ENCODE measurements at regions not wholly inside any gene's neighbourhood (a gene's known extent, or its start where the extent isn't known, plus 50 kb on each side); places are given as distances from the start of the nearest gene placed in this dataset.

GRCh38 chr21:15126948-15127347, 62.1 kb upstream of the NRIP1 start (continued):
- no peak for TF ChIP-seq SKI (IDR thresholded peaks at IDR 0.05; ENCODE audit: partially characterized antibody)
- no peak for TF ChIP-seq RBFOX2 (IDR thresholded peaks at IDR 0.05; ENCODE audit: low read depth, low read length)
- no peak for TF ChIP-seq ZBTB46 (CRISPR knock-in tag; IDR thresholded peaks at IDR 0.05; ENCODE audit: borderline replicate concordance)
- TF ChIP-seq IRF2 (CRISPR knock-in tag; IDR thresholded peaks at IDR 0.05) = no peak
- no peak for TF ChIP-seq SOX5 (CRISPR knock-in tag; IDR thresholded peaks at IDR 0.05; ENCODE audit: borderline replicate concordance)

GRCh38 chr21:15127437-15127836, 62.6 kb upstream of the NRIP1 start:
- no peak for ATAC-seq
- TF ChIP-seq ZNF512 (CRISPR knock-in tag; IDR thresholded peaks at IDR 0.05) (no peak), RBAK (CRISPR knock-in tag; IDR thresholded peaks at IDR 0.05) (no peak), ZNF605 (CRISPR knock-in tag; IDR thresholded peaks at IDR 0.05) (no peak), POGK (CRISPR knock-in tag; conservative IDR thresholded peaks at IDR 0.05) (no peak), RARA (CRISPR knock-in tag; IDR thresholded peaks at IDR 0.05) (no peak), FLYWCH1 (CRISPR knock-in tag; IDR thresholded peaks at IDR 0.05) (no peak), GABPB1 (CRISPR knock-in tag; IDR thresholded peaks at IDR 0.05) (no peak), TBX3 (IDR thresholded peaks at IDR 0.05; ENCODE audit: borderline replicate concordance) (no peak)
- TF ChIP-seq, protein P1, sequence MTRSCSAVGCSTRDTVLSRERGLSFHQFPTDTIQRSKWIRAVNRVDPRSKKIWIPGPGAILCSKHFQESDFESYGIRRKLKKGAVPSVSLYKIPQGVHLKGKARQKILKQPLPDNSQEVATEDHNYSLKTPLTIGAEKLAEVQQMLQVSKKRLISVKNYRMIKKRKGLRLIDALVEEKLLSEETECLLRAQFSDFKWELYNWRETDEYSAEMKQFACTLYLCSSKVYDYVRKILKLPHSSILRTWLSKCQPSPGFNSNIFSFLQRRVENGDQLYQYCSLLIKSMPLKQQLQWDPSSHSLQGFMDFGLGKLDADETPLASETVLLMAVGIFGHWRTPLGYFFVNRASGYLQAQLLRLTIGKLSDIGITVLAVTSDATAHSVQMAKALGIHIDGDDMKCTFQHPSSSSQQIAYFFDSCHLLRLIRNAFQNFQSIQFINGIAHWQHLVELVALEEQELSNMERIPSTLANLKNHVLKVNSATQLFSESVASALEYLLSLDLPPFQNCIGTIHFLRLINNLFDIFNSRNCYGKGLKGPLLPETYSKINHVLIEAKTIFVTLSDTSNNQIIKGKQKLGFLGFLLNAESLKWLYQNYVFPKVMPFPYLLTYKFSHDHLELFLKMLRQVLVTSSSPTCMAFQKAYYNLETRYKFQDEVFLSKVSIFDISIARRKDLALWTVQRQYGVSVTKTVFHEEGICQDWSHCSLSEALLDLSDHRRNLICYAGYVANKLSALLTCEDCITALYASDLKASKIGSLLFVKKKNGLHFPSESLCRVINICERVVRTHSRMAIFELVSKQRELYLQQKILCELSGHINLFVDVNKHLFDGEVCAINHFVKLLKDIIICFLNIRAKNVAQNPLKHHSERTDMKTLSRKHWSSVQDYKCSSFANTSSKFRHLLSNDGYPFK (CRISPR knock-in tag; IDR thresholded peaks at IDR 0.05; ENCODE audit: borderline replicate concordance) = no peak
- TF ChIP-seq, protein P2, sequence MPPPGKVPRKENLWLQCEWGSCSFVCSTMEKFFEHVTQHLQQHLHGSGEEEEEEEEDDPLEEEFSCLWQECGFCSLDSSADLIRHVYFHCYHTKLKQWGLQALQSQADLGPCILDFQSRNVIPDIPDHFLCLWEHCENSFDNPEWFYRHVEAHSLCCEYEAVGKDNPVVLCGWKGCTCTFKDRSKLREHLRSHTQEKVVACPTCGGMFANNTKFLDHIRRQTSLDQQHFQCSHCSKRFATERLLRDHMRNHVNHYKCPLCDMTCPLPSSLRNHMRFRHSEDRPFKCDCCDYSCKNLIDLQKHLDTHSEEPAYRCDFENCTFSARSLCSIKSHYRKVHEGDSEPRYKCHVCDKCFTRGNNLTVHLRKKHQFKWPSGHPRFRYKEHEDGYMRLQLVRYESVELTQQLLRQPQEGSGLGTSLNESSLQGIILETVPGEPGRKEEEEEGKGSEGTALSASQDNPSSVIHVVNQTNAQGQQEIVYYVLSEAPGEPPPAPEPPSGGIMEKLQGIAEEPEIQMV (CRISPR knock-in tag; IDR thresholded peaks at IDR 0.05; ENCODE audit: low read depth) = no peak

More at GRCh38 chr21:15127437-15127836, 62.6 kb upstream of the NRIP1 start:
- Histone ChIP-seq H3K9me3 (ENCODE audit: low read length) (no peaks in the 10 kb centered on the region), H3K27me3 (ENCODE audit: control insufficient read depth in 1 of 2, insufficient read depth in 2 of 2, low read length in 2 of 2) (no peaks in the 10 kb centered on the region), H3K9ac (ENCODE audit: insufficient read depth, low read depth, low read length) (no peak overlapping the region), H4K20me1 (ENCODE audit: insufficient read depth, low read length) (no peaks in the 10 kb centered on the region), H2AFZ (ENCODE audit: low read length) (no peak overlapping the region), H3K4me2 (ENCODE audit: low read depth, low read length) (no peak overlapping the region), H3K79me2 (ENCODE audit: insufficient read depth, low read length) (no peaks in the 10 kb centered on the region), H3K27ac (ENCODE audit: extremely low read length, insufficient read depth, low read length) (no peak overlapping the region), H3K4me3 (replicated peaks in 1 of 3; ENCODE audit: insufficient read depth in 1 of 3, low read depth in 2 of 3, low read length in 3 of 3) (no peak overlapping the region), H3K36me3 (replicated peaks in 1 of 2; ENCODE audit: control insufficient read depth in 1 of 2, insufficient read depth in 2 of 2, low read length in 2 of 2) (no peaks in the 10 kb centered on the region), H3K4me1 (ENCODE audit: insufficient read depth, low read length) (peaks cover 6% of the 10 kb centered on the region)
- ChIA-PET POLR2A (no interaction called here), CTCF (ENCODE audit: low intra/inter-chr PET ratio, low total read pairs) (no interaction called here)
- intact Hi-C loops (cut with micrococcal nuclease; ENCODE audit: unreplicated experiment) = no loop called here
- no TSS peak for BruUV-seq (replicated peaks)
- in situ Hi-C loops (cut with HindIII; ENCODE audit: extremely low pct_ligation_motif_present, low pct_unique_long_range_greater_than_20kb) = no loop called here
- DNase-seq (ENCODE audit: low spot score) = no peak
- no peak for FAIRE-seq
